GM23248 (cell line): ENCODE measurements at regions not wholly inside any gene's neighbourhood (a gene's known extent, or its start where the extent isn't known, plus 50 kb on each side); places are given as distances from the start of the nearest gene placed in this dataset.

ENCODE experiments used
- DNase-seq: peaks from one replicate; pipeline ENCODE4 v3.0.0-alpha.2; 2015
- H2AFZ ChIP-seq: fragments of 200-600 bp; sonication (generic); 2 replicates; pipeline ENCODE4 v1.6.1; 2016; ENCODE audit warnings: antibody characterized with exemption
- H3F3A ChIP-seq: fragments of 200-600 bp; sonication (generic); 2 replicates; pipeline ENCODE4 v1.6.1; 2016; ENCODE audit warnings: mild to moderate bottlenecking, antibody characterized with exemption, mixed run types; ENCODE audit not compliant: insufficient read depth
- H3K27ac ChIP-seq: fragments of 200-600 bp; sonication (generic); 2 replicates; pipeline ENCODE4 v1.5.1; 2016; ENCODE audit warnings: mild to moderate bottlenecking
- H3K27me3 ChIP-seq: fragments of 200-600 bp; sonication (generic); replicated peaks from 2 replicates; pipeline ENCODE4 v1.6.1; 2016; ENCODE audit warnings: mild to moderate bottlenecking; ENCODE audit not compliant: insufficient read depth
- H3K36me3 ChIP-seq: fragments of 200-600 bp; sonication (generic); 2 replicates; pipeline ENCODE4 v1.6.1; 2016; ENCODE audit warnings: low read depth, mild to moderate bottlenecking
- H3K4me1 ChIP-seq: fragments of 200-600 bp; sonication (generic); 2 replicates; pipeline ENCODE4 v1.6.1; 2016; ENCODE audit warnings: mild to moderate bottlenecking; ENCODE audit not compliant: insufficient read depth
- H3K4me2 ChIP-seq: fragments of 200-600 bp; sonication (generic); one replicate; pipeline ENCODE4 v1.6.1; 2016; ENCODE audit warnings: mild to moderate bottlenecking; ENCODE audit not compliant: unreplicated experiment
- H3K4me3 ChIP-seq: fragments of 200-600 bp; sonication (generic); 2 replicates; pipeline ENCODE4 v1.5.1; 2016; ENCODE audit warnings: mild to moderate bottlenecking
- H3K79me2 ChIP-seq: fragments of 200-600 bp; sonication (generic); 2 replicates; pipeline ENCODE4 v1.6.1; 2016; ENCODE audit warnings: mild to moderate bottlenecking; ENCODE audit not compliant: insufficient read depth
- H3K9ac ChIP-seq: fragments of 200-600 bp; sonication (generic); 2 replicates; pipeline ENCODE4 v1.6.1; 2016; ENCODE audit warnings: mild to moderate bottlenecking
- H3K9me2 ChIP-seq: fragments of 200-600 bp; sonication (generic); 2 replicates; pipeline ENCODE4 v1.6.1; 2016; ENCODE audit warnings: mixed run types, mild to moderate bottlenecking, moderate library complexity; ENCODE audit not compliant: insufficient read depth
- H3K9me3 ChIP-seq: fragments of 200-600 bp; sonication (generic); one replicate; pipeline ENCODE4 v1.6.1; 2017; ENCODE audit warnings: low read depth
- H4K20me1 ChIP-seq: fragments of 200-600 bp; sonication (generic); 2 replicates; pipeline ENCODE4 v1.6.0; 2016; ENCODE audit not compliant: insufficient read depth
- EZH2 ChIP-seq: fragments of 200-600 bp; sonication (generic); IDR thresholded peaks from 2 replicates; pipeline ENCODE4 v1.6.1; 2018; ENCODE audit warnings: antibody characterized with exemption, mild to moderate bottlenecking; ENCODE audit not compliant: insufficient read depth, poor library complexity, severe bottlenecking
- EZH2phosphoT487 ChIP-seq: fragments of 200-600 bp; sonication (generic); IDR thresholded peaks from 2 replicates; pipeline ENCODE4 v1.6.1; 2018; ENCODE audit warnings: antibody characterized with exemption, moderate library complexity, mild to moderate bottlenecking, low read depth; ENCODE audit not compliant: insufficient read depth
- WGBS, 2 experiments: methylation state at CpG; one replicate each; pipeline ENCODE4 v1.1.6; 2015 to 2017; ENCODE audit warnings: low lambda C conversion rate in 2 of 2, low coverage in 1 of 2; ENCODE audit errors: missing lambda C conversion rate in 2 of 2; 5-methylcytosine and 5-hydroxymethylcytosine counted together
- in situ Hi-C: fragments of 300-500 bp; cut with MboI; formaldehyde crosslinking; loops from 2 replicates; pipeline ENCODE4 v1.15.0; 2020

- H3K27me3 ChIP-seq = no peaks in the 10 kb centered on the region
- H3K4me2 ChIP-seq = no peak overlapping the region
- no peaks in the 10 kb centered on the region for H3F3A ChIP-seq
- in situ Hi-C loops = no loop called here
- 38 to 39% methylated on average over 4 of the region's 4 CpGs for WGBS, 2 experiments
- no peak for TF ChIP-seq EZH2
- no peak for TF ChIP-seq EZH2phosphoT487
- H2AFZ ChIP-seq = no peak overlapping the region
- H3K9ac ChIP-seq = no peak overlapping the region
- H3K4me3 ChIP-seq = no peak overlapping the region
- no peaks in the 10 kb centered on the region for H3K9me3 ChIP-seq
- H3K36me3 ChIP-seq = no peaks in the 10 kb centered on the region
- no peaks in the 10 kb centered on the region for H3K9me2 ChIP-seq
- no peaks in the 10 kb centered on the region for H3K4me1 ChIP-seq
- H3K27ac ChIP-seq = no peak overlapping the region
- DNase-seq = no peak
- H3K79me2 ChIP-seq = no peaks in the 10 kb centered on the region
- H4K20me1 ChIP-seq = no peaks in the 10 kb centered on the region
These were observed 118.3 kb upstream of the ALKAL2 start for GRCh38 chr2:406231-406630.

- no peaks in the 10 kb centered on the region for H3K4me1 ChIP-seq
- H3F3A ChIP-seq = no peaks in the 10 kb centered on the region
- H3K27ac ChIP-seq = no peak overlapping the region
- 16 to 20% methylated on average over 2 of the region's 2 CpGs for WGBS, 2 experiments
- no peak overlapping the region for H3K9ac ChIP-seq
- H3K4me3 ChIP-seq = no peak overlapping the region
- H3K27me3 ChIP-seq = no peaks in the 10 kb centered on the region
- no peak for DNase-seq
- H4K20me1 ChIP-seq = no peaks in the 10 kb centered on the region
- no peaks in the 10 kb centered on the region for H3K79me2 ChIP-seq
- TF ChIP-seq EZH2 (no peak), EZH2phosphoT487 (no peak)
- no peaks in the 10 kb centered on the region for H3K9me3 ChIP-seq
- H3K36me3 ChIP-seq = no peaks in the 10 kb centered on the region
- in situ Hi-C loops = no loop called here
- H3K9me2 ChIP-seq = no peaks in the 10 kb centered on the region
- H2AFZ ChIP-seq = no peak overlapping the region
- H3K4me2 ChIP-seq = no peak overlapping the region
These were observed 116.7 kb upstream of the ALKAL2 start for GRCh38 chr2:404581-404980.

- no peaks in the 10 kb centered on the region for H3K79me2 ChIP-seq
- H4K20me1 ChIP-seq = no peaks in the 10 kb centered on the region
- TF ChIP-seq EZH2 (no peak), EZH2phosphoT487 (no peak)
- H3F3A ChIP-seq = no peaks in the 10 kb centered on the region
- H2AFZ ChIP-seq = no peak overlapping the region
- in situ Hi-C loops = no loop called here
- no peaks in the 10 kb centered on the region for H3K9me2 ChIP-seq
- no peak overlapping the region for H3K4me2 ChIP-seq
- no peaks in the 10 kb centered on the region for H3K36me3 ChIP-seq
- H3K27me3 ChIP-seq = no peaks in the 10 kb centered on the region
- H3K9me3 ChIP-seq = no peaks in the 10 kb centered on the region
- H3K4me1 ChIP-seq = no peaks in the 10 kb centered on the region
- H3K27ac ChIP-seq = no peak overlapping the region
- H3K9ac ChIP-seq = no peak overlapping the region
- no peak for DNase-seq
- no peak overlapping the region for H3K4me3 ChIP-seq
These were observed 115.8 kb upstream of the ALKAL2 start for GRCh38 chr2:403682-404081.

- in situ Hi-C loops = no loop called here
- Histone ChIP-seq H3K4me1 (no peaks in the 10 kb centered on the region), H2AFZ (no peak overlapping the region), H3K4me2 (no peak overlapping the region), H3K79me2 (no peaks in the 10 kb centered on the region), H3F3A (no peaks in the 10 kb centered on the region), H3K27ac (no peak overlapping the region), H3K4me3 (no peak overlapping the region), H3K9ac (no peak overlapping the region), H4K20me1 (no peaks in the 10 kb centered on the region), H3K9me2 (no peaks in the 10 kb centered on the region), H3K27me3 (no peaks in the 10 kb centered on the region), H3K9me3 (no peaks in the 10 kb centered on the region), H3K36me3 (no peaks in the 10 kb centered on the region)
- 22 to 41% methylated on average over 3 of the region's 3 CpGs for WGBS, 2 experiments
- TF ChIP-seq EZH2 = no peak
- no peak for TF ChIP-seq EZH2phosphoT487
- no peak for DNase-seq
These were observed 114.8 kb upstream of the ALKAL2 start for GRCh38 chr2:402721-403120.

GRCh38 chr2:402206-402605, 114.3 kb upstream of the ALKAL2 start:
- no peaks in the 10 kb centered on the region for H3K9me3 ChIP-seq
- H3K4me2 ChIP-seq = no peak overlapping the region
- no peak for DNase-seq
- no peaks in the 10 kb centered on the region for H3K36me3 ChIP-seq
- H3F3A ChIP-seq = no peaks in the 10 kb centered on the region
- no peak overlapping the region for H3K27ac ChIP-seq
- TF ChIP-seq EZH2 = no peak
- no peak for TF ChIP-seq EZH2phosphoT487
- H3K4me3 ChIP-seq = no peak overlapping the region
- H3K9ac ChIP-seq = no peak overlapping the region
- no peaks in the 10 kb centered on the region for H3K9me2 ChIP-seq
- H3K27me3 ChIP-seq = no peaks in the 10 kb centered on the region
- H2AFZ ChIP-seq = no peak overlapping the region
- WGBS, 2 experiments = 12 to 30% methylated on average over 3 of the region's 3 CpGs
- no peaks in the 10 kb centered on the region for H3K79me2 ChIP-seq
- H4K20me1 ChIP-seq = no peaks in the 10 kb centered on the region
- in situ Hi-C loops = no loop called here
- no peaks in the 10 kb centered on the region for H3K4me1 ChIP-seq
